ENCODE measurements at regions not wholly inside any gene's neighbourhood (a gene's known extent, or its start where the extent isn't known, plus 50 kb on each side); places are given as distances from the start of the nearest gene placed in this dataset.
"Not testable (repeated sequence)": the region's sequence is repeated elsewhere in the genome, so short reads cannot be mapped to it uniquely, and the experiment has no call there.

GRCh38 chr14:86935241-86935885 lies 1057.6 kb downstream of the GALC start:
- Mint-ChIP-seq H3K27ac (no peak overlapping the region), H3K4me3 (no peak overlapping the region), H3K4me1 (no peaks in the 10 kb centered on the region), H3K27me3 (ENCODE audit: low read depth, poor library complexity) (no peaks in the 10 kb centered on the region), H3K36me3 (ENCODE audit: low read depth) (no peaks in the 10 kb centered on the region), H3K9me3 (no peaks in the 10 kb centered on the region)
- DNase-seq: no peak
- no peak for TF ChIP-seq CTCF (IDR thresholded peaks at IDR 0.05)

DNA sequence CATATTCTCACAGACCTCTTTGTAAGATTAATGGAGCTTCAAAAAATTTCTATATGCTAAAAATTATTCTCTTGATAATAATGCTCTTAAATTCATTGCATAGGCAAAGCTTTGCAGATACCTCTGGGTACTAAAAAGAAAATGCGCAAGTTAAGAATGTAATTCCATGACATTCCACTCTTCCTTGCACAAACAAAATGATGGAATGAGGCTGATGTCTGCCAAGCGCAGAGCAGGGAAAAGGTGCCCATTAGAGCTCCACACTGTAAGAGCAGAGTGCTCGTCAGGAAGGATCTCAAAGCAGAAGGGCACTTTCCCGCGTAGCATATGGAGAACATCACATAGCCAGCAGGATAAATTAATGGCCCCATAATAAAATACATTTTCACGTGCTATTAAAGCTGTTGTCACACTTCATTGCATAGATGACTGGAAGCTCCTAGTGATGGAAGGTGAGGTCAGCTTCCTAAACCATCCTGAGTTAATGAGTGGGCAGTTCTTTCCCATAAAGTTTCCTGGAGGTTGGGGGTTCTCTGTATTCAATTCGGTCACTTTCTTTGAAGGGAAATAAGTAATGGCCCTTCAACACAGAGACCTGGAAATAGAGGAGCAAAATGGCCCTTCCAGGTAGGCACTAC lies 1058.9 kb downstream of the GALC start:
- H3K36me3 Mint-ChIP-seq (ENCODE audit: low read depth): no peaks in the 10 kb centered on the region
- H3K4me3 Mint-ChIP-seq: no peak overlapping the region
- no peaks in the 10 kb centered on the region for H3K9me3 Mint-ChIP-seq
- no peak for TF ChIP-seq CTCF (IDR thresholded peaks at IDR 0.05)
- H3K4me1 Mint-ChIP-seq: no peaks in the 10 kb centered on the region
- H3K27ac Mint-ChIP-seq: no peak overlapping the region
- no peaks in the 10 kb centered on the region for H3K27me3 Mint-ChIP-seq (ENCODE audit: low read depth, poor library complexity)
- DNase-seq: no peak

GRCh38 chr14:86933460-86933859 lies 1059.5 kb downstream of the GALC start:
- no peak for DNase-seq
- H3K4me3 Mint-ChIP-seq: no peak overlapping the region
- H3K27ac Mint-ChIP-seq: no peak overlapping the region
- H3K9me3 Mint-ChIP-seq: no peaks in the 10 kb centered on the region
- no peaks in the 10 kb centered on the region for H3K27me3 Mint-ChIP-seq (ENCODE audit: low read depth, poor library complexity)
- TF ChIP-seq CTCF (IDR thresholded peaks at IDR 0.05): no peak
- no peaks in the 10 kb centered on the region for H3K4me1 Mint-ChIP-seq
- no peaks in the 10 kb centered on the region for H3K36me3 Mint-ChIP-seq (ENCODE audit: low read depth)

DNA sequence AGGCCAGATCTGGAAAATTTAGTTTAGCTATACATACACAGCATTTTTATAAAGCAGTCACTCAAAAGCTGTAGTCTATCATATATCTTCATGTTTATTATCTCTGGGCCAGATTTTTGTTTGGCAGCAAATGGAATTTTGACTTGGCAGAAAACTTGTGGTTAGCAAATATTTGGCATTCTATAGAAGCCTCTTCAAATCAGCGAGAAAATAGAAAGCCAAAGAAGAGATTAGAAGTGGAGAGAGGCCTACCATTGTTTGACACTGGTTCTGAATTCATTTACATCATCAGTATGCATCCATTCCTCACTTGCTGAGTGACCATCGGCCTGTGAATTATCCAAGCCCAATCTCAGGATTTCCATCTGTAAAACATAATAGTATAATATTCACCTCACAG lies 1077.6 kb downstream of the GALC start:
- Mint-ChIP-seq H3K4me3 (no peak overlapping the region), H3K9me3 (no peaks in the 10 kb centered on the region), H3K36me3 (ENCODE audit: low read depth) (no peaks in the 10 kb centered on the region), H3K27me3 (ENCODE audit: low read depth, poor library complexity) (peaks cover 2% of the 10 kb centered on the region), H3K4me1 (no peaks in the 10 kb centered on the region), H3K27ac (no peak overlapping the region)
- DNase-seq: no peak
- TF ChIP-seq CTCF (IDR thresholded peaks at IDR 0.05): no peak

DNA sequence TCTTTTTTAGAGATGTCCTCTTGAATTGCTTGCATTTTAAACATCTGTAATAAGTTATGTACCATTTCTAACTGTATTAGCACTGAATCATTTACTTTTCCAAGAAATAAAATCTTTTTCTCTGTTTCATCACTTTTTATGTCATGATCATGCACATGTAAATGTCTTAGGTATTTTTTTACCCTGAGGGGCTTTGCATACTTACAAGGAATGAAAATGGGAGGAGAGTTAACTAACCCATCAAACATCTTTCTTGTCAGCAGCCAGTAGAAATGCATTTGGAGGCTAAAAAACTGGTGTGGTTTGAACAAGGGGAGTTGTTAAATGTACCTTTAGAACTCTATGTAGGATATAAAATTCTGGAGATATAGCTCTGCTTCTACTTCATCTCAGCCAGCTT lies 1080.3 kb downstream of the GALC start:
- TF ChIP-seq CTCF (IDR thresholded peaks at IDR 0.05): no peak
- no peak for DNase-seq

DNA sequence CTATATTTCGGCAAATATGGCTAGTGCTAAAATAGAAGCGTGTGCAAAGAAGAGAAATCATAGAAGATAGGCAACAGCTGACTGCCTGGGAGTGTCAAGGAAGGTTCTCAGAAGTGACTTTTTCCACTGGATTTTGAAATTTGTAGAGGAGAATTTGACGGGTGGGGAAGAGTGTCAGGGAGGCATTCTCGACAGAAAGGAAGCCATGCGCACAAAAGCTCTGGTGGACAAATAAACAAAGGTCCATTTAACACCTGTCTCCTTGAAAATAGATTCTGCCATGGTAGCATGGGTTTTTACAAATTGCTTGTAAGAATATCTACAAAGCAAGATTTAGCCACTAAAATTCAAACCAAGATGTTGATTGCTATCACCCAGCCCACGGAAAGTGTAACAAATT lies 1081.5 kb downstream of the GALC start:
- H3K9me3 Mint-ChIP-seq: no peaks in the 10 kb centered on the region
- H3K4me1 Mint-ChIP-seq: no peaks in the 10 kb centered on the region
- H3K36me3 Mint-ChIP-seq (ENCODE audit: low read depth): no peaks in the 10 kb centered on the region
- DNase-seq: no peak
- TF ChIP-seq CTCF (IDR thresholded peaks at IDR 0.05): no peak
- peaks cover 7% of the 10 kb centered on the region for H3K27me3 Mint-ChIP-seq (ENCODE audit: low read depth, poor library complexity)
- no peak overlapping the region for H3K27ac Mint-ChIP-seq
- H3K4me3 Mint-ChIP-seq: no peak overlapping the region

More for the DNA sequence above, 1080.3 kb downstream of the GALC start:
- H3K4me3 Mint-ChIP-seq: no peak overlapping the region
- no peaks in the 10 kb centered on the region for H3K9me3 Mint-ChIP-seq
- H3K27me3 Mint-ChIP-seq (ENCODE audit: low read depth, poor library complexity): peaks cover 7% of the 10 kb centered on the region
- H3K27ac Mint-ChIP-seq: no peak overlapping the region
- H3K4me1 Mint-ChIP-seq: no peaks in the 10 kb centered on the region
- no peaks in the 10 kb centered on the region for H3K36me3 Mint-ChIP-seq (ENCODE audit: low read depth)

DNA sequence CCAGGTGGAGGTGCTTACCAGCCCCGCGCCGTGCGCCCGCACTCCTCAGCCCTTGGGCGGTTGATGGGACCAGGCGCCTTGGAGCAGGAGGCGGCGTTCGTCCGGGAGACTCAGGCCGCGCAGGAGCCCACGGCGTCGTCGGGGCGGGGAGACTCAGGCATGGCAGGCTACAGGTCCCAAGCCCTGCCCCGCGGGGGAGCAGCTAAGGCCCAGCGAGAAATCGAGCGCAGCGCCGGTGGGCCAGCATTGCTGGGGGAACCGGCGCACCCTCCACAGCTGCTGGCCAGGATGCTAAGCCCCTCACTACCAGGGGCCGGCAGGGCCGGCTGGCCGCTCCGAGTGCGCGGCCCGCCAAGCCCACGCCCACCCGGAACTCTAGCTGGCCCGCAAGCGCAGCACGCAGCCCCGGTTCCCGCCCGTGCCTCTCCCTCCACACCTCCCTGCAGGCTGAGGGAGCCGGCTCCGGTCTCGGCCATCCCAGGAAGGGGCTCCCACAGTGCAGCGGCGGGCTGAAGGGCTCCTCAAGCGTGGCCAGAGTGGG lies 1087.5 kb downstream of the GALC start:
- H3K27ac Mint-ChIP-seq; H3K9me3 Mint-ChIP-seq; H3K27me3 Mint-ChIP-seq (ENCODE audit: low read depth, poor library complexity); H3K4me3 Mint-ChIP-seq; H3K36me3 Mint-ChIP-seq (ENCODE audit: low read depth); DNase-seq; H3K4me1 Mint-ChIP-seq: not testable (repeated sequence)

Data from nephron progenitor cell (in vitro differentiated cells).